Stimulated activated CD4-positive, alpha-beta T cell treated with anti-CD3 and anti-CD28 coated beads, Interleukin-4, amount 100 ng/mL, for 48 hours (primary cell): ENCODE measurements at regions not wholly inside any gene's neighbourhood (a gene's known extent, or its start where the extent isn't known, plus 50 kb on each side); places are given as distances from the start of the nearest gene placed in this dataset.
A peak's percentile ranks its signal among the peaks of the same experiment; 100 is the strongest.
"Not testable (repeated sequence)": the region's sequence is repeated elsewhere in the genome, so short reads cannot be mapped to it uniquely, and the experiment has no call there.

Experiments
- DNase-seq, 2 donors: peaks; one replicate each; pipeline ENCODE4 v3.0.0-alpha.2; 2020; ENCODE audit warnings: low read depth in 2 of 2

DNA sequence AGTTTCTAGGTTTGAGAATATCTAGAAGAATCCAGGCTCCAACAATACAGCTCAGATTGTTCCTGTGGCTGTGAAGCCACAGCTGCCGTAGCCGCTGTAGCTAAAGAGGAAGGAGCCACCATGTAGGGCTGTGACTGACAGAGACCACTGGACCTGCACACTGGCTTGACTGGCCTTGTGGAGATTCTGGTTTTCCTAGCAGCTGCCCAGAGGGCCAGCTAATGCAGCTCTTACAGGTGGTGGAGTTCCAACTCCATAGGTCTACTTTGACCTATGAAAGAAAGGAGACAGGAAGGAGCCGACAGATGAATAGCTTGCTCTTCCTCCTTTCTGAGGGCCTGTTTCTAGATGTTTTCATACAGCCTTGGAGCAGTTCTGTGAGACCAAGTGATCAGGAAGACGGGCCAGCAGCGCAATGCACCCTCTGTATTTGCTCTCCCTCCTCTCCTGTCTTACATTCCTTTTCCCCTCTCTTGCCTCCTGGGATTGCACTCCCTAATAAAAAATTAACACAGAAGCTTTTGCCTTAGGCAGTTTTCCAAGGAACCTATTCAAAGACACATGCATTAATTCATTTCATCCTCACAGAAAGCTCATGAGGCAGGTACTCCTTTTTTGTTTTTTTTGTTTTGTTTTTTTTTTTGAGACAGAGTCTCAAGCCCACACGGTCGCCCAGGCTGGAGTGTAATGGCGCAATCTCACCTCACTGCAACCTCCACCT lies 51.8 kb upstream of the MYB start:
- no peak for DNase-seq

- DNase-seq, result peak; percentile 36 to 47
These were observed 52.7 kb upstream of the MYB start for GRCh38 chr6:135128268-135128914.

GRCh38 chr6:135126729-135127128 lies 54.4 kb upstream of the MYB start:
- no peak for DNase-seq

DNA sequence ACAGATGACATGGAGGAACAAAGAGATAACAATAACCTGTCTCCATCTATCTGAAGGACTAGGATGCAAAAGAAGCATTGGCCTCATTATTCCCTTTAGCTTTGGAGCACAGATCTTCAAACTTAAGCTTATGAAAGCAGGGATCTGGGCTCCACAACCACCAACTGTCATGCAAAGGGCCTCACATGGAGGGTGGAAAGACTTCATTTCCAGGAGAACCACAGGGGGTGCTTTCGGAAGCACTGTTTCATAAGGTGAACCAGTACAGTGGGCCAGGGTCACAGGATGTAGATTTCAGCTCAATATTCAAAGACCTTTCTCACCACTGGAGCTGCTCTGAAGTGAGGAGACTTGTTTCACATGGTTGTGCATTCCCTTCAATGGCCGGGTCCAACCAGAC lies 55.1 kb upstream of the MYB start:
- no peak for DNase-seq

GRCh38 chr6:135121434-135121833 lies 59.7 kb upstream of the MYB start:
- no peak for DNase-seq

GRCh38 chr6:135118134-135118730 lies 62.9 kb upstream of the MYB start:
- DNase-seq, result no peak

DNA sequence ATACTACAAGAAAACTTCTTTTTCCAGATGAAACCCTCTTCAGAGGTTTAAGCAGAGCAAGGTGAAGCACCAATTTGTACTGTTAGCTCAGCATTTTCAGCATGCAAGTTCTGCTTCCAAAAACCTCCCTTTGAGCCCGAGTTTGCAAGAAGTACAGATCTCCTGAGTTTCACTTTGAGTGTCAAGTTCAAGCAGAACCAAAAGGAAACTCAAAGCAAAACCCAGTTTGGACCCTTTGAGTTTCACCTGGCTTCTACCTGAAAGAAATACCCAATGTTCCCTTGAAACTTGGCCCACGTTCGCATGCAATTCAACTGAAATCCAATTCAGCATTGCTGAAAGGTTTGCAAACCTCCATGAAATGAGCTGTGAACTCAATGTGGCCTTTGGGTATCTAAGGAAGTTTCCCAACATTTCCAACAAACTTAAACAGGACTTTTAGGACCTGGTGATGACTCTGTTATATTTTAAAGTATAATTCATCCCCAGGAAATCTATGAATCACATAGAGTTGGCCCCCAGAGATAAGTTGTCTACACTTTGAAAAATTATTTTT lies 62.9 kb upstream of the HBS1L start:
- no peak for DNase-seq

DNA sequence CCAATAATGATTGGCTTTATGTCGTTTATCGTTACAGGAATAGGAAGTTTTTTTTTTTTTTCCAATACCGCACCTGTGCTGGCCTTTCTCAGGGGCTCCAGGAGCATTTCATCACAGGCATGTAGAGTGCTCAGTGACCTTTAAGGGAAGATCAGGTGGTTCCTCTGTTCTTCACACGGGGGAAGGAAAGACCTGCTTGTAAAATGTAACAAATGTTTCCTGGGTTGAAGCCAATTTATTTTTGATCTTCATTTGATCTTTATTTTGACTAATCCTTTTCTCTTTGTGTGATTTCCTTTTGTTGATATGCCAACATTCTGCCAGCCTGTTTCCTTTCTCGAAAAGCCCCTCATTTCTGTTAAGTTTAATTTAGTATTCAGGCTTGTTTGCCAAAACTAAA lies 61.9 kb upstream of the HBS1L start:
- no peak for DNase-seq

DNA sequence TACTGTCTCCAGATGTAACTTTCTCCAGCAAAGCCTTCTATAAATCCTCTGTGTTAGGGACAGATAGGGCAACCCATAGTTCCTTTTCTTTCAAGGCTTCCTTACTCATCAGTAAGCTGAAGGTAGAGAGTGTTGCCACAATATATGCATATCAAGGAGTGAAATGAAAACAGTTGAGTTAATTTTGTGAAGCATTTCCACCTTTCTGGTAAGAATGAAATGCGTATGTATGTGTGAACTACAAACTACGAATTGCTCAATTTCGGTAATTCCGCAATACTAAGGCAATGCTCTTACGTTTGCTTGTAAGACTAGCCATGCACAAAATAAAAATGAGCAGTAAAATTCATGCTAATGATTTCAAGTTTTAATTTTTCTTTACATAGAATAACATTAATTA lies 61.2 kb upstream of the HBS1L start:
- no peak for DNase-seq

- DNase-seq, result no peak
These were observed 60.8 kb upstream of the HBS1L start for GRCh38 chr6:135115411-135115810.

GRCh38 chr6:135114355-135115145 lies 59.9 kb upstream of the HBS1L start:
- DNase-seq, result peak; percentile 38 to 57

DNA sequence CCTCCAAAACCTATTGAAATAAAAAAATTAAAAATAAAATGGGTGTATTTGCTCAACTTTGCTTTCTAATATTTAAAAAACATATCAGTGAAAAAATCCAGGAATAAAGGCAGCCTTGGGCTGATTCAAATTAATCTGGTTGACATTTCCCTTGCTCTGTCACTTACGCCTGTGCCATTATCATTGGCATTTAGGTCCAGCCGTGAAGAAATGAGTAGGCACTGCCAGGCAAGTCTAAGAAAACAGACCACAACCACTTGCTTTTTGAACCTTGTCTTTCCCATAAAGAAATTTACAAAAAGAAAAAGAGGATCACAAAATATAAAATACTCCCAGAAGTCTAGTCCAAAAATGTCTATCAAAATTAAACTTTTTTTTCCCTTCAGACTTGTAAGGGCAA lies 59.2 kb upstream of the HBS1L start:
- no peak for DNase-seq

GRCh38 chr6:135112951-135113350 lies 58.3 kb upstream of the HBS1L start:
- not testable (repeated sequence) for DNase-seq

- DNase-seq, result not testable (repeated sequence)
These were observed 55.7 kb upstream of the HBS1L start for GRCh38 chr6:135110261-135110781.

DNA sequence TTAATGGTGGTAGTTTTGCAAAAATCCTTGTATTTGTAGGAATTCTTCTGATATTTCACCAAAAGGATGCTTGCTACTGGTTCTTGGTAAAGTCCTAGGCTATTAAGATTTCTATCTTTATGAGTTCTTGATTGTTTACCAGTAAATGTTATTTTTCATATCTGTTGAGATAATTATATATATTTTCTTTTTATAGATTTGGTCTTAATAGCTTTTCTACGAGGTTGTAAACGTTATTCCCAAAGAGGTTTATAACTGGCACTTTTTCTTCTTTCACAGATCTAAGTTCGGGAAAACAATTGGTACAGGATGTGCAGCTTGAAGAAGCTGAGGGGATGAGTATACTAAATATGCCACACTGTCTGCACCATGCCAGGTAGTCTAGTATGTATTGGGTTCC lies 55.1 kb upstream of the HBS1L start:
- DNase-seq, result no peak

DNA sequence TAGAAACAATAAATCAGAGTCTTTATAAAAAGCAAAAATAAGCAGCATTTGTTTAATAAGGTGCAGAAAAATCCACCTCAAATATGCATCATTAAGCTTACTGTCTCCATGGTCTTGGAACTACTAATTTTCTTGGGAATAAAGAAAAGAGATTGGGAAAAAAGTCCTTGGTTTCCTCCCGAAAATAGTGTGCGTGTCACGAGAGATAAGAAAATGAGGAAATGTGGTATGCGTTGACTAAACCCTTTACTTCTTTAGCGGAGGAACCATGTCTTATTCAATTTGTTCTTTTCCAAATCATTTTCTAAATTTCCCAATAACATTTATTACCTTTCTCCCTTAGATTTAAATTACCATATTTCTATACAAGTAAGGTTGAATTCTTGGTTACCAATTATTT lies 54.1 kb upstream of the HBS1L start:
- DNase-seq, result no peak

DNA sequence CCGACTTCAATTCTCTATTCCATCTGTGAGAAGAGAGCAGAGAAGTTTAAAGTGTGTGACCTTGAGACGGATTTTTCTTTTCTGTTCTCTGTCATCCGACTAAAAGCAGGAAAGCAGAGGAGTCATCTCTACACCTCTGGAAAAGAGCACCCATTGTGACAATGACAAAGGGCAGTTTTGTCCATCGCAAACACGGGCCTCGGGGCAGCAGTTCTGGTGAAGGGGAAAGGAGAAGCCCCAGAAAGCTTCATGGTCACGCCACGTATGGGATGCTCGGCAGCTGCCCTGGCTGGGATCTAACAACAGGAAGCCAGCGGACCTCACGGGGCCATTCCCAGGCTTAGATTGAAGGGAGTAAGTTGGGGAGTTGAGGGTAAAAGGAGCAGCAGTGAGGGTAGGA lies 52.0 kb upstream of the HBS1L start:
- DNase-seq, result no peak

DNA sequence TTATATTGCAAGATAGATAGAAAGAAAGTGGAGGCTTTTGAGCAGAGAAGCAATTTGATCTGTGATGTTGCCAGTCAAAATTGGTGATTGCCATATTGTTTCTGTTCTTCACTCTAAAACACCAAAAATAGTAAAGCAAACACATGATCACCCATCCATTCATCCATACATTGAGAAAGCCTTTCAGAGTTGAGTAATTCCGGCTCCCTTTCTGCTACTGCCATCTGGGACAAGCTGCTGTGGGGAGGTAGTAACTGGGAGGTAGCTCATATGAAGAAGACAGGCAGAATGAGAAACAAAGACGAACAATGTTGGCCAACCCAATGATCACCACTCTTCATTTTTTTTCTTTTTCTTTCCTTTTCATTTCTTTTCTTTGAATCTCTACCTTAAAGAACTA lies 51.1 kb upstream of the HBS1L start:
- DNase-seq, result no peak

- no peak for DNase-seq
These were observed 50.7 kb upstream of the HBS1L start for GRCh38 chr6:135105299-135105698.
